GM18951 (cell line): ENCODE measurements at regions not wholly inside any gene's neighbourhood (a gene's known extent, or its start where the extent isn't known, plus 50 kb on each side); places are given as distances from the start of the nearest gene placed in this dataset.
"Not testable (repeated sequence)": the region's sequence is repeated elsewhere in the genome, so short reads cannot be mapped to it uniquely, and the experiment has no call there.

Experiments
- POLR2A ChIP-seq: IDR thresholded peaks from 4 replicates; pipeline ENCODE4 v1.6.1; 2011; ENCODE audit warnings: mild to moderate bottlenecking; ENCODE audit not compliant: insufficient read length, insufficient read depth; ENCODE audit errors: extremely low read depth
- in situ Hi-C: fragments of 300-500 bp; cut with MboI; formaldehyde crosslinking; loops from one replicate; pipeline ENCODE4 v1.12.0; 2022; ENCODE audit warnings: low sequenced_read_pairs, mixed read lengths, inconsistent platforms; ENCODE audit not compliant: unreplicated experiment

GRCh38 chr18:65214456-65214855, 536.4 kb upstream of the CDH7 start:
- in situ Hi-C loops = no loop called here
- TF ChIP-seq POLR2A = no peak

- in situ Hi-C loops = no loop called here
- no peak for TF ChIP-seq POLR2A
These were observed 544.1 kb upstream of the CDH7 start for GRCh38 chr18:65206551-65207260.

- in situ Hi-C loops = no loop called here
- no peak for TF ChIP-seq POLR2A
These were observed 548.7 kb upstream of the CDH7 start for GRCh38 chr18:65202091-65202490.

GRCh38 chr18:65175681-65176080, 575.1 kb upstream of the CDH7 start:
- no peak for TF ChIP-seq POLR2A
- in situ Hi-C loops = no loop called here

- in situ Hi-C loops = not testable (repeated sequence)
These were observed 588.7 kb upstream of the CDH7 start for GRCh38 chr18:65162086-65162485.

GRCh38 chr18:65146482-65147021, 604.3 kb upstream of the CDH7 start:
- TF ChIP-seq POLR2A = no peak
- in situ Hi-C loops = no loop called here

GRCh38 chr18:65145312-65145711, 605.5 kb upstream of the CDH7 start:
- no peak for TF ChIP-seq POLR2A
- in situ Hi-C loops = no loop called here

GRCh38 chr18:65133610-65134009, 617.2 kb upstream of the CDH7 start:
- in situ Hi-C loops = no loop called here
- no peak for TF ChIP-seq POLR2A

GRCh38 chr18:65124633-65125032, 626.2 kb upstream of the CDH7 start:
- no peak for TF ChIP-seq POLR2A
- in situ Hi-C loops = no loop called here

- in situ Hi-C loops = no loop called here
- no peak for TF ChIP-seq POLR2A
These were observed 646.9 kb upstream of the CDH7 start for GRCh38 chr18:65103864-65104263.

- in situ Hi-C loops = no loop called here
- TF ChIP-seq POLR2A = no peak
These were observed 657.5 kb upstream of the CDH7 start for GRCh38 chr18:65093346-65093745.

GRCh38 chr18:65091744-65092329, 659.0 kb upstream of the CDH7 start:
- in situ Hi-C loops = no loop called here
- no peak for TF ChIP-seq POLR2A

GRCh38 chr18:65082907-65083306, 667.9 kb upstream of the CDH7 start:
- no peak for TF ChIP-seq POLR2A
- in situ Hi-C loops = no loop called here

GRCh38 chr18:65081786-65082185, 669.0 kb upstream of the CDH7 start:
- no peak for TF ChIP-seq POLR2A
- in situ Hi-C loops = no loop called here

GRCh38 chr18:65073060-65073550, 677.7 kb upstream of the CDH7 start:
- TF ChIP-seq POLR2A = no peak
- in situ Hi-C loops = no loop called here
